SW 1271 (cell line): ENCODE measurements at regions not wholly inside any gene's neighbourhood (a gene's known extent, or its start where the extent isn't known, plus 50 kb on each side); places are given as distances from the start of the nearest gene placed in this dataset.

ENCODE experiments used
- DNase-seq, 2 experiments: peaks; one replicate each; lab custom pipeline; 2025; lab: John Stamatoyannopoulos, UW

- DNase-seq = no peak
These were observed 687.0 kb downstream of the TYW1 start for GRCh38 chr7:67683628-67684027.

DNA sequence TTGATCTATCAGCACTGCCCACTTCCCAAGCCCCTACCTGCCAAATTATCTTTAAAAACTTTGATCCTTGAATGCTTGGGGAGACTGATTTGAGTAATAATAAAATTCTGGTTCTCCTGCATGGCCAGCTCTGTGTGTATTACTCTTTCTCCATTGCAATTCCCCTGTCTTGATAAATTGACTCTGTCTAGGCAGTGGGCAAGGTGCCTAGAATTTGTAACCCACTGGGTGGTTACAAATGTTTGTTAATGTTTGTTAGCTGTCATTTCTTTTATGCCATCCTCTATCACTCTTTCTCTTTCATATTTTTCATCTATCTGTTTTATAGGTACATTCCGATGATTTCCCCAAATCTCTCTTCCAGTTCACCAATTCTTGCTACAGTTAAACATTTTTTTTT lies 694.1 kb downstream of the TYW1 start:
- no peak for DNase-seq

GRCh38 chr7:67692425-67692824 lies 695.8 kb downstream of the TYW1 start:
- no peak for DNase-seq

- no peak for DNase-seq
These were observed 699.5 kb downstream of the TYW1 start for GRCh38 chr7:67696124-67696523.

- no peak for DNase-seq
These were observed 700.2 kb downstream of the TYW1 start for GRCh38 chr7:67696878-67697277.

- DNase-seq = no peak
These were observed 701.7 kb downstream of the TYW1 start for GRCh38 chr7:67698354-67698753.

GRCh38 chr7:67705850-67706249 lies 709.2 kb downstream of the TYW1 start:
- DNase-seq = no peak

DNA sequence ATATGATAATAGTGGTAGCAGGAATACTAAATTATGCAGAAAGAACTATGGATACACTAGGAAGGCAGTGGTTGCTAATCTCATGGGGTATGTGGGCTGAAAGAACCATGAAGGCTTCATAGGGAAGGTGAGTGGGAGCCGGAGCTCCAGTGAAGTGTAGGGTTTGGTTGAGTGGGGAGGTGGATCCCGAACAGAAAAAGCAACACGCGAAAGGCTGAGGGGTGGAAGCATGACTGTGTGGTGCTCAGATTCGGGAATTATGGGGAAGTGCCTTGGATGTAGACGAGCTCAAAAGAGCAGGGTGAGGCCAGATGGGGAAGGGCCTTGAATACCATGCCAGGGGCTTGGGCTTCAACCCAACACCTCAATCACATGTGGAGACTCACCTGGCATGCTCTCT lies 715.1 kb downstream of the TYW1 start:
- no peak for DNase-seq

DNA sequence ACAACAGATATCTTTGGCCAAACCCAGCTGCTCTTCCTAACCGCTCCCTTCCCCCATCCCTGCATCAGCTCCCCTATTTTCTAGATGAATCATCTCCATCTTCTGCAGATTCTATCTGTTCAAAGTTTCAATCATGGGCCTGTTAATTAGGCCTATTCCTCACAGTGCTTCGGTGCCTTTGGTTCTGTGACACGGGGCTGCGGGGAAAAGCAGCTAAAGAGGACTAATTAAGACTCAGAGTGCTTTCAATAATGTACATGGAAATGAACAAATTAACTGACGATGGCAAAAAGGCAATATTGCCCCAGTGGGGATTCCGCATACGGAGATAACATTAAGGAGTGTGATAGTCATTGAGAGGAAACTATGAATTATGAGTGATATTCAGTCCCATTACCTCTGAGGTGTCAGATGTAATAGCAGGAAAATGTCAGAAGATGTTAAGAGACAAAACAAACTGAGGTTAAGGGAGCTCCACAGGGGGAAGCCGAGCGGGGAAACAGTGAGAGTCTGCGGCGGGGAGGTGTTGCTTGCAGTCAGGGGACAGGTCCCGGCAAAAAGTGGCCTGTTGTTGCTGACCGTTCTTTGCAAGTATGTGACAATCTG lies 716.9 kb downstream of the TYW1 start:
- DNase-seq = no peak

DNA sequence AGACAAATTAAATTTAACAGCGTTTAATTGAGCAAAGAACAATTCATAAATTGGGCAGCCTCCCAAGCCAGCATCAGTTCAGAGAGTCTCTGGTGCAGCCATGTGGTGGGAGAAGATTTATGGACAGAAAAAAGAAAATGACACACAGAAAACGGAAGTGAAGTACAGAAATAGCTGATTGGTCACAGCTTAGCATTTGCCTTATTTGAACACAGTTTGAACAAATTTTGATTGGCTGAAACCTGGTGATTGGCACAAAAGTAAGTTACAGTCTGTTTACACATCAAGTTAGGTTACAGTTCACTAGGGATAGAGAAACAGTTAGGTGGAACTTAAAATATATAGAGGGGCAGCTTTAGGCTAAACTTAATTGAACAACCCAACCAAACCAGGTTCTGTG lies 720.1 kb downstream of the TYW1 start:
- no peak for DNase-seq

GRCh38 chr7:67723591-67723990 lies 727.0 kb downstream of the TYW1 start:
- no peak for DNase-seq

GRCh38 chr7:67724435-67724834 lies 727.8 kb downstream of the TYW1 start:
- no peak for DNase-seq

DNA sequence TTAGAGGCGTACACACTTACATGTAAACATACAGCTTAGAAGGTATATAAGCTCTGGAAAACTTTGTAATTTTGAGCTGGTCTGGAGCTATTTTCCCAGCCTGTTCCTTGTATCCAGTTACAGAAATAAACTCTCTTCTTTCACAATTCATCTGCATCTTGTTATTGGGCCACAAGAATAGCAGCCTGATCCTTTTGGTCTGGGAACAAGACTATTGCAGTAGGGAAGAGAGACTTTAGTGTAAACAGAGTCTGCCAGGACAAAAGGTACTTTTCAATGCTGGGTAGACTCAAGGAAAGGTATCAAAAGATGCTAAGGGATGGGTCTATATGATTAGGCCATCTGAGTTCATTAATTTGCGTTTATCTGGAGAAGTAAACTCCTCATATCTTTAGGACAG lies 728.3 kb downstream of the TYW1 start:
- no peak for DNase-seq

- no peak for DNase-seq
These were observed 728.8 kb downstream of the TYW1 start for GRCh38 chr7:67725423-67725822.

DNA sequence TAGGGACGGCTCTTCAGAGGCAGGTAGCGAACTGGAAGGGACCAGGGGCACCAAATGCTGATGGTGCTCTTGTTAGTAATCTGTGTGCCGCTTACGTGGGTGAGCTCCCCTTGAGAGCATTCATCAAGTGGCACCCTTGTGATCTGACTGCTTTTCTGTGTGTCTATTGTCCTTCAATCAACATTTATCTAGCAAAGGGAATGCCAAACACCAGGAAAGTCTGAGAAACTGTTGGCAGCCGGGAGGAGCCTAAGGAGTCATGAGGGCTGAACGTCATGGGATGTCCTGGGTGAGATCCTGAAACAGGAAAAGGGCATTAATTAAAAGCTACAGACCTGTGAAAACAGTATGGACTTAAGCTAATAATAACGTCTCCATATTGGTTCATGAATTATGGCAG lies 733.1 kb downstream of the TYW1 start:
- DNase-seq = no peak

GRCh38 chr7:67731704-67732103 lies 735.1 kb downstream of the TYW1 start:
- no peak for DNase-seq

GRCh38 chr7:67732898-67733297 lies 736.3 kb downstream of the TYW1 start:
- DNase-seq = no peak

DNA sequence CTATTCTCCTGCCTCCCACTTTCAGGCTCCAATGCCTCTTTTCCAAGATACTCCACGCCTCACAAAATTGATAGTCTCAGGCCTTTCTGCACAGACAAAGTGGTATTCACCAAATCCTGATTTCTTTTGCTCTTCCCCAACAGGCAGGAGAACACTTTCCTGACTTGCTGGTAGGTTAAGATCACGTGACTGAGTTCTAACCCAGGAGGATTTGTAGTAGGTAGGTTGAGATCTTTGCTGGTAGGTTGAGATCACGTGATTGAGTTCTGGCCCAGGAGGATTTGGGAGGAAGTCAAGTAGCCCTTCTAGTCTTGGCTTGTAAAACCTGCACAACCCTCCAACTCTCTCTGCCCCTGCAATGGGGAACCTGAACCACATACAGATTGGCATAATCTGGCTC lies 741.5 kb downstream of the TYW1 start:
- DNase-seq = no peak

DNA sequence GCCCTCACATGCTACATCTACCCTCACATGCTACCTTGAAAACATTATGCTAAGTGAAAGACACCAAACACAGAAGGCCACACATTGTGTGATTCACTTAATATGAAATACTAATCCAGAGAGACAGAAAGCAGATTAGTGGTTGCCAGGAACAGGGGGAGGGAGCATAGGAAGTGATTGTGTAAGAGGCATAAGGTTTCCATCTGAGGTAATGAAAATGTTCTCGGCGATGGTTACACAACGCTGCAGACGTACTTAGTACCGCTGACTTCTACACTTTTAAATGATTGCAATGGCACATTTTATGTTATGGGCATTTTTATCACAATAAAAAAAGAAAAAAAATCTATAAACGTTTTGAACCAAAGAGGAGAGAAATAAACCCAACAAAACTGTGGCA lies 742.3 kb downstream of the TYW1 start:
- no peak for DNase-seq

DNA sequence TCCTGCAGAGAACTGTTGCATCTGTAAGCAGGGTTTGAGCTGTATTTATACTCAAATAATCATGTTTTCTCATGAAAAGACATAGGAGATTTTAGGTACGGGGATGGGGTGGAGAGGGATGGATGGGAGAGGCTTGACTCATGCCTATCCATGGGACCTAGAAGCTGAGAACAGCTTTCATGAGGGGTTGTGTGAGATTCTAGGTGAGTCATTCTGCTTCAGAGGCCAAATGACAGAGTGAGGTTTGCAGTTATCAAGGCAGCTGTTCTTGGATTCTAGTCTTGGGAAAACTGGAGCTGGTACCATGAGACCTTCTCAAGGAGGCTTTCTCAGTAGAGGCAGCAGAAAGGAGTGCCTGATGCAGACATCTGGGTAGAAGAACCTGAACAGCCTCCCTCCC lies 746.9 kb downstream of the TYW1 start:
- no peak for DNase-seq

DNA sequence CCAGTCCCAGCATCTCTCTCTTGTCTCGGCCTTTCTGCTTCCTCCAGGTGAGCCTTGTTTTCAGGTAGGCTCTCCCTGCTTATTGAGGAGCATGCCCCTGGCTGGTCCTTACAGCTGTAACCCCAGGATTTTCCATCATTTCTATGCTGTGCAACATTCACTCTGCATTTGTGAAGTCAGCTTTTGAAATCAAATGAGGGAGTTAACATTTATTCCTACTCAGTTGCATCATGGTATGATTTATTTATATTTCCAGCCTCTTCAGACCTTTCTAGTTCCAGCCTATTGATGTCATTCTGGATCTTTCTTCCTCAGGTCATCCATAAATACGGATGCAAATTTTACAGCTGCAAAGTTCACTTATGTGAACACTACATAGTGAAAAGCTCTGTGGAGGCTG lies 755.6 kb downstream of the TYW1 start:
- DNase-seq = no peak

DNA sequence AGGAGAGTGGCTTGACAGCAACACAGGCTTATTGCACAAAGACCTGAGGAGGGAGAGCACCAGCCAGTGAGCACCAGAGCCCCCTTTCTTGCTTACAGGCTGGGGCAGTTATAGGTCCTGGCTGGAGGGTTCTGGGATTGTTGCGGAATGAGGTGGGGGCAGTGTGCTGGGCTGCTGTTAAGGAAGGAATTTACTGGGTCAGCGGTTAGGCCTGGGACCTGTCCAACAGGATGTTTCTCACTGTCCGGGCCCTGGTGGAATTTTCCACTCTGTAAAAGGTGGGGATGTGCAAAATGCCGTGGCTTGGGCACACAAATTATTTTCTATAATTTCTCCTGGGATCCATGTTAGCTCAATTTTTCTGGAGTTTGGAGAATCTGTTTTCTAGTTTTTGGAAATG lies 757.3 kb downstream of the TYW1 start:
- DNase-seq = no peak

GRCh38 chr7:67754651-67755050 lies 758.0 kb downstream of the TYW1 start:
- DNase-seq = no peak

GRCh38 chr7:67758551-67758950 lies 761.9 kb downstream of the TYW1 start:
- no peak for DNase-seq

DNA sequence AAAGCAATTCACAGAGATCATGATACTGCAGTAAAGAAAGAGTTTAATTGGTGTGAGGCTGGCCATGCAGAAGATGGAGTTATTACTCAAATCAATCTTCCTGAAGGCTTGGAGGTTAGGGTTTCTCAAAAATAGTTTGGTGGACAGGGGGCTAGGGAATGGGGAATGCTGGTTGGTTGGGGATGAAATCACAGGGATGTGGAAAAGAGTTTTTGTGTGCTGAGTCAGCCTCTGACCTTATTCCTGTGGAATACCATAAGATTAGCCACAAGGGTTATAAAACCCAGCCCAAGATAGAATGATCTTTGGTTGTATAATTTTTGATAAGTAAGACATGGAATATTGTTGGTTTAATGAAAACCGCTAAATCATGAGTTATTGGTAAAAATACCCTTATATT lies 764.3 kb downstream of the TYW1 start:
- no peak for DNase-seq
